HG03354 (cell line): ENCODE measurements at regions not wholly inside any gene's neighbourhood (a gene's known extent, or its start where the extent isn't known, plus 50 kb on each side); places are given as distances from the start of the nearest gene placed in this dataset.

Experiments used
- ATAC-seq: cut with Tn5 transposase; IDR thresholded peaks from one replicate; pipeline ENCODE4 v1.9.1; 2021; ENCODE audit warnings: mild to moderate bottlenecking; ENCODE audit not compliant: unreplicated experiment, poor library complexity, severe bottlenecking

GRCh38 chr2:226360658-226361057, 439.0 kb downstream of the IRS1 start:
- no peak for ATAC-seq

GRCh38 chr2:226358688-226359087, 440.9 kb downstream of the IRS1 start:
- ATAC-seq: no peak

GRCh38 chr2:226357816-226358215, 441.8 kb downstream of the IRS1 start:
- ATAC-seq: no peak

- no peak for ATAC-seq
Measured at GRCh38 chr2:226355600-226355999, 444.0 kb downstream of the IRS1 start.

DNA sequence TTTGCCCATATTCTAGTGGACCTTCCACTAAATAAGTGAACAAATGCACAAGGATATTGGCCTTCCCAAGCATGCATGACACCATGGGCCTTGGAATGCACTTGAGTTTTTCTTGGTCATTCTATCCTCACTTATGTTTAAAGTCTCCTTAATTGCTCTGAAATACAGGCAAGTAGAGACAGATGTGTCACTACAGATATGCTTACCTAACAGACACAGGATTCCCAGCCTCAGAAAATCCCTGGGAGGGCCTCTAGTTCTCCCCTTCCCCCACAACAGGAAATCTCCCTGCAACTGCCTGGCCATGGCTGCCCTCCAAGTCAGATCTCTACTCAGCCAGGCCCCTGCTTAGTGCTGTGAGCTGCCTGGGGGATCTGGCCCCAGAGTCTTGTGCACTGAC, 445.2 kb downstream of the IRS1 start:
- ATAC-seq: no peak

DNA sequence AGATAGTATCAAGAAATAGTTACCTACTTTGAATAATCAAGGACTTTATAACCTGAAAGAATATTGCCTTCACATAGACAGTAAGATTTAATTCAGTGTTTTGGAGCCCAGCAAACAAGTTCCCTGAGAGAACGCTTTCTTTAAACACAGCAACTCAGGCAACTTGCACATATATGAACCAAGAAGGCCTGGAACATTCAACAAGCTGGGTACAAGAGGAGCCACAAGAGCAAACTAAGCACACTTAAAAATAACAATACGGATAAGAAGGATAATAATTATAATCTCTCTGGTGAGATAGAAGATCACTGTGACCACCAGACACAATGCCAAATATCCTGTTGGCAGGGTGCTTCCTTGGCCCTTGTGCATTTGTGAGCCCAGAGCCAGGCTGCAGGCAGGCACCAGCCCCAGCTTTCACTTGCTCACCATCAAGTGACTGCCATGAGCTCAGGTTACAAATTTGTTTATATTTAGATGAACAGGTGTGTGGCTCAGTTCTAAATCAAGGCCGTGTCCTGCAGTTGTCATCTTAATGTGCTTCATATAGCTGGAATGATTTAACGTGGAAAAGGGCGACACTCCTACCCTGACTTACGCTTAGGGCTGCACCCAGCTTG, 446.6 kb downstream of the IRS1 start:
- no peak for ATAC-seq

DNA sequence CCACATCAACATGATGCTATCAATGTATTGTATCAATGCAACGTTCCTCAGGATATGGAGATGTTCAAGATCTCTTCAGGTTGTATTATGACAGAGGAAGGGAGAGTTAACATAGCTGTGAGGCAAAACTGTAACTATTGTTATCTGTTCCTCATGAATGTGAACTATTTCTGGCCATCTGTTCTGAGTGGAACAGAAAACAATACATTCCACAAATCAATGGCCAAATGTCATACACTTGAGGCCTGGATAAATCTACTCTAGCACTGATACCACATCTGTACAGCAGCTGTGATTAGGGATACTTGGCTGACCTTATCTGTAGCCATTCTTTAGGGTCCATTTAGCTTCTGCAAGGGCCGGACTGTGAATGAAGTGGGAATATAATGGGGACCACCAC, 447.9 kb downstream of the IRS1 start:
- no peak for ATAC-seq

DNA sequence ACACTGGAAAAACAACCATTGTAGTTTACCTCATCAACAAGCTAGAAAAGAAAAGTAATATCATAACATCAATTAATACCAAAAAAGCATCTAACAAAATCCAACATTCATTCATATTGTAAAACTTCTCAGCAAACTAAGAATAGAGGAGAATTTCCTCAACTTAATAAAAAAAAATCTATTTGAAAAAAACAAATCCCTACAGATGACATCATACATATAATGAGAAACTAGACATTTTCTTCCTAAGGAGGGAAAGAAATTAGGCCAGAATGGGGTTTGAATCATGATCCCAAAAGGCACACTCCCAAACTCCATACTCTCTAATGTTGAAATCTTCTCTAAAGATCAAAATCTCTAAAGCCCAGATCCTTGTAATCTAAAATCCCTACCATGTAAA, 460.0 kb downstream of the IRS1 start:
- no peak for ATAC-seq

DNA sequence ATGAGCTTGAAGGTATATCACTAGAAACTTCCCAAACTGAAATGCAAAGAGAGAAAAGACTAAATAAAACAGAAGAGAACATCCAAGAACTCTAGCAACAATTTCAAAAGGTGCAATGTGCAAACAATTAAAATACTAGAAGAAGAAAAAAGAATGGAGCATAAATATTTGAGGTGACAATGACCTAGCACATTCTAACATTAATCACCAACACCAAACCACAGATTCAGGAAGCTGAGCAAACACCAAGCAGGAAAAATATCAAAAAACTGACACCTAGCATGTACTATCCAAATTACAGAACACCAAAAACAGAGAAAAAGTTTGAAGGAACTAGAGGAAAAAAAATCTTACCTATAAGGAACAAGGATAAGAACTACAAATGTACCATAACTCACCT, 460.8 kb downstream of the IRS1 start:
- no peak for ATAC-seq

GRCh38 chr2:226337941-226338600, 461.5 kb downstream of the IRS1 start:
- no peak for ATAC-seq

GRCh38 chr2:226336283-226336682, 463.3 kb downstream of the IRS1 start:
- ATAC-seq: no peak

DNA sequence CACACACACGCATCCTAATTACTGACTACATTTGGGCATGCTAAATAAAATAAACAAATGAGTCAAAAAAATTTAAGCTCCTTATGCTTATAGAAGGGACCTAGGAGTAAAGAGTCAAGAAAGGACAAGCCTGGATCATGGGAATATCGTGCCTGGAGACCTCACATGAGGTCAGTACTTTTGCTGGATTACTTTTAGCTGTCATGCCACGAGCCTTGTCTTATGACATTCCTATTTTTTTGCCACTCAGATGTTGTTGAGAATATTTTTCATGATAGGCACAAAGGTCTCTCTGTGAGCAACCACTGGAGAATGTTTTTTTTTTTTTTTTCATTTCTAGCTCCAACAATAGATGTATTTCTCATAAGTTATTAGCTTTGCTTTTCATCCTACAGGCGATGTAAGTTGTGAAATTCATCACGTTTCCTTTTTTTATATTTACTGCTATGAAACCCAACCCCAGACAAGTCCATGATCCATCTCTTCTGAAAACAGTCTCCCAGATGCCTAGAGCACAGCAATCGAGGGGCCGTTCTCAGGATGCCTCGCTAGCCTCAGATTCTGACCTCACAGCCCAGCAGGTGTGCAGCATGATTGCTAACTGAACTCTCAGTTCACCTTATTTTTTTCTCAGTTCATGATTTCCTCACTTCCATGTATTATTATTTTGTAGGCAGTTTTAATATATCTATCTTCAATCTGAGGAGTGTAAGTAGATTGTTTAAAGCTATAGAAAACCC, 464.5 kb downstream of the IRS1 start:
- ATAC-seq: no peak

DNA sequence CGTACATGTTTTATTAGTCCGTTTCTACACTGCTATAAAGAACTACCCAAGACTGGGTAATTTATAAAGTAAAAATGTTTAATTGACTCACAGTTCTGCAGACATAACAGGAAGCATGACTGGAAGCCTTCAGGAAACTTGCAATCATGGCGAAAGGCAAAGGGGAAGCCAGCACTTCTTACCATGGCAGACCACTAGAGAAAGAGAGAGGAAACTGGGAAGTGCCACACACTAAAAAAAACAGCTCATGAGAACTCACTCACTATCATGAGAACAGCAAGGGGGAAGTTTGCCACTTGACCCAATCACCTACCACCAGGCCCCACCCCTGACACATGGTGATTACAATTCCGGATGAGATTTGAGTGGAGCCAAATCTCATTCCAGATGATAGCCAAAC, 466.2 kb downstream of the IRS1 start:
- ATAC-seq: no peak

DNA sequence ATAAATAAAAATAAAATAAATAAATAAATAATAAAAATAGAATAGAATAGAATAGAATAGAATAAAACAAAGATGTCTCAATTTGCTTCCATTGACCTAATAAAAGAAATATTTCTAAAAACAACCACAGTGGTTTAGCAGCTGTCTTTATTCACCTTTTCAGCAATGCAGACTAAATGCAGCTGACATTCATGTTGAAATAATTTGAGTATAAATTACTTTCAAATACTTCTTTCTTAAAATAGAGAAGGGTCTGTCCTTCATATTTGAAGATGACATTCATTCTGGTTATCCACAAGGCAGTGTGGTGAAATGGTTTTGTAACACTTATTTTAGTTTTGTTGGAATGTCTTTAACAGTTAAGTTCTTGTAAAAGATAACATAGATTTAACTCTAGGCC, 469.4 kb downstream of the IRS1 start:
- no peak for ATAC-seq

DNA sequence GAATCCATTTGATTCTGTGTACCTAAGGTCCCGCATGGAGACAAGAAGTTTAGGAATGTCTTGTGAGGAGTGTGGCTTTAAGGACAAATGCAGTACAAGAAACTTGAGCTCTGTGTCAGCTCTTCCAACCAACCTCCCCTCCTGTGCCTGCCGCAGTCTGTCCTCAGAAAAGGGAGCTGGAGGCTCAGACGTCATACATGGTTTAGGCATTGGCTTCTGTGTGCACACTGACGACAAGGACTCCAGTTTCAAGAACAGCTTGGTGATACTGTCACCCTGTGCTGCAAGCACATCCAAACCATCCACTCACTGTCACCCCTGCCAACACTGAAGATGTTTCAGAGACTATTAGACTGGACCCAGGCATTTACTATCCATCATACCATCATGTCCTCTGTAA, 470.4 kb downstream of the IRS1 start:
- ATAC-seq: no peak

DNA sequence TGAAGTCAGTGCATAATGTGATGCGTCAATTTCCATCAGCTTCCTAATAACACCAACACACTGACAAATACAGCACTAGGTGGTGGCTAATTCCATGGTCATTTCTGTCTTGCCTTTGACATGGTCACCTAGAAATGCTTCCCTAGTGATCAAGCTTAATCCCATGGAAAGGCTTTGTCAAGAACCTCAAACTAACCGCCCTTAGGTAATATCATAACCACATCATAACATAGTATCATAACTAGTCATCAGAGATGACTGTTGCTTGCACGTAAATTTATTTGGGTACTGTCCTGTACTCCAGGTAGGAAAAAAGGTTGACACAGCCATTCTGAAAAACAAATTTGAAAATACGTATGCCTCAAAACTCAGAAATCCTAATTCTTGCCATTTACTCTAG, 471.8 kb downstream of the IRS1 start:
- no peak for ATAC-seq

GRCh38 chr2:226325526-226325925, 474.1 kb downstream of the IRS1 start:
- no peak for ATAC-seq

DNA sequence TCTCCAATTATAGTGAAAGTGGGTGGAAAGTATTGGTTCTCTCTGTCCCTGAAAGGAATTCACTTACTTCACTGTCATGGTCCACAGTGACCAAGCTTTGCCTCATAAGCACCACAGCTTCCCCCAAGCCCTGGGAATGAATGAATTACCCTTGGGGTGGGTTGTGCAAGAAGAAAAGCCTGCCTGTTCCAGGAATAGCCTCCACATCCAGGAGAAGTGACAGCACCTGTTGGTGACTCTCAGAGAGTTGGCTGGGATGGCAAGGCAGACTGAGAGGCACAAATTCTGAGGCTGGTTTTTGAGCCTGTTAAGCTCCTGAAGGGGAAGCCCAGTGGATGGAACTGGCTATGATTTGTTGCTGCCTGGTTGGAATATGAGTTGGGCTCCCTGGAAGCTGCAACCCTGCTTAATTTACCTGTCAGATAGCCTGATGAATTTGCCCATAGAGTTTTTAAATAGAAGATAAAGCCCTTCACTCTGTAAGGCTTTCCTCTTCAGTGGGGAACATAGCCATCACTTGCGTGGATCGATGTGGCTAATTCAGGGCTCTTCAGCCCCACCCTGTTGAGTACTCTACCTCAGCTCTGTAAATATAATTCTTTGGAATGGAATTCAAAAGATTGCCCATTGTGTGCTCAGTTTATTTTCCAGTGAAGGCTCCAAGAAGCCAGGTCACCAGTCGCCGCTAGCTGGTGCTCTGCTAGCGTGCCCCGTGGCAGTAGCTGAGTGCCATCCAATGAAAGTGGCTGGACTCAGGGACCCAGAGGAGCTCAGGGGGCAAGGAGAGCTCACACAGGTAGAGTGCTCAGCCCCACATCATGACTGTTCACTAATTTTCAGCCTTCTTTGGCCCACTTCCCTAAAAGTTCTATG, 479.3 kb downstream of the IRS1 start:
- no peak for ATAC-seq

- ATAC-seq: no peak
Measured at GRCh38 chr2:226317970-226318369, 481.6 kb downstream of the IRS1 start.

DNA sequence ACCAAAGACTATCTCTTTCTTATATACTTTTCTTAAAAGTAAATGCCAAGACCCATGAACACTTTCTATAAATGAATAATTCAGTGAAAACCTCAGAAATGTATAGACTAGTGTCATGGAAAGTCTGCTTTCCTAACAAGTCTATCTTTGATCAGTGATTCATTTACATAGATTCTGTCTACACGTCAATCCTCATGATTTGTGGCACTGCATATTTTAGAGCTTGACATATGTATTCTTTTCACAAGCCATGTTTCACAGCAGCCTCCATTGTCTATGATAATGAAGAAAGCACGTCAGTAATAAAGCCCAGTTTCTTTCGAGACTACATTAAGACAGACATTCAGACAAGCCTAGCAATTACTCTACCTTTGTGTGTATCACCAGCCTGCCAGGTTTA, 486.6 kb downstream of the IRS1 start:
- ATAC-seq: no peak
